Activated effector memory CD4-positive, alpha-beta T cell treated with Interleukin-2 at 50 U/mL for 16 hours (primary cell): ENCODE measurements at regions not wholly inside any gene's neighbourhood (a gene's known extent, or its start where the extent isn't known, plus 50 kb on each side); places are given as distances from the start of the nearest gene placed in this dataset.

Source experiments
- DNase-seq: peaks from one replicate; pipeline ENCODE4 v3.0.0-alpha.2; 2020

- no peak for DNase-seq
Measured at GRCh38 chr2:180190851-180191250, 183.8 kb upstream of the CWC22 start.

- DNase-seq: no peak
Measured at GRCh38 chr2:180187611-180188010, 180.5 kb upstream of the CWC22 start.

GRCh38 chr2:180184506-180184905, 177.4 kb upstream of the CWC22 start:
- DNase-seq: no peak

- no peak for DNase-seq
Measured at GRCh38 chr2:180180511-180180910, 173.4 kb upstream of the CWC22 start.

- DNase-seq: no peak
Measured at GRCh38 chr2:180177534-180177933, 170.4 kb upstream of the CWC22 start.

- no peak for DNase-seq
Measured at GRCh38 chr2:180175736-180176135, 168.6 kb upstream of the CWC22 start.

- no peak for DNase-seq
Measured at GRCh38 chr2:180174580-180174979, 167.5 kb upstream of the CWC22 start.

- DNase-seq: no peak
Measured at GRCh38 chr2:180169474-180169873, 162.4 kb upstream of the CWC22 start.

GRCh38 chr2:180161415-180161814, 154.3 kb upstream of the CWC22 start:
- no peak for DNase-seq

GRCh38 chr2:180159921-180160320, 152.8 kb upstream of the CWC22 start:
- no peak for DNase-seq

- DNase-seq: no peak
Measured at GRCh38 chr2:180158961-180159360, 151.9 kb upstream of the CWC22 start.

- no peak for DNase-seq
Measured at GRCh38 chr2:180156651-180157050, 149.6 kb upstream of the CWC22 start.

- DNase-seq: no peak
Measured at GRCh38 chr2:180150606-180151005, 143.5 kb upstream of the CWC22 start.

GRCh38 chr2:180146541-180146940, 139.4 kb upstream of the CWC22 start:
- DNase-seq: no peak

- DNase-seq: no peak
Measured at GRCh38 chr2:180146114-180146513, 139.0 kb upstream of the CWC22 start.

- no peak for DNase-seq
Measured at GRCh38 chr2:180145163-180145562, 138.1 kb upstream of the CWC22 start.

- no peak for DNase-seq
Measured at GRCh38 chr2:180144338-180144813, 137.3 kb upstream of the CWC22 start.

- no peak for DNase-seq
Measured at GRCh38 chr2:180143633-180144337, 136.7 kb upstream of the CWC22 start.

- DNase-seq: no peak
Measured at GRCh38 chr2:180141600-180141999, 134.5 kb upstream of the CWC22 start.

- no peak for DNase-seq
Measured at GRCh38 chr2:180133736-180134135, 126.6 kb upstream of the CWC22 start.

- no peak for DNase-seq
Measured at GRCh38 chr2:180130403-180130802, 123.3 kb upstream of the CWC22 start.

GRCh38 chr2:180128861-180129260, 121.8 kb upstream of the CWC22 start:
- no peak for DNase-seq

GRCh38 chr2:180125245-180125962, 118.3 kb upstream of the CWC22 start:
- peak; percentile 12 for DNase-seq
